GM18499 (cell line): ENCODE measurements at regions not wholly inside any gene's neighbourhood (a gene's known extent, or its start where the extent isn't known, plus 50 kb on each side); places are given as distances from the start of the nearest gene placed in this dataset.
"Not testable (repeated sequence)": the region's sequence is repeated elsewhere in the genome, so short reads cannot be mapped to it uniquely, and the experiment has no call there.

Source experiments
- ATAC-seq: cut with Tn5 transposase; IDR thresholded peaks from one replicate; pipeline ENCODE4 v1.9.1; 2021; ENCODE audit warnings: moderate number of reproducible peaks; ENCODE audit not compliant: insufficient read depth, unreplicated experiment

DNA sequence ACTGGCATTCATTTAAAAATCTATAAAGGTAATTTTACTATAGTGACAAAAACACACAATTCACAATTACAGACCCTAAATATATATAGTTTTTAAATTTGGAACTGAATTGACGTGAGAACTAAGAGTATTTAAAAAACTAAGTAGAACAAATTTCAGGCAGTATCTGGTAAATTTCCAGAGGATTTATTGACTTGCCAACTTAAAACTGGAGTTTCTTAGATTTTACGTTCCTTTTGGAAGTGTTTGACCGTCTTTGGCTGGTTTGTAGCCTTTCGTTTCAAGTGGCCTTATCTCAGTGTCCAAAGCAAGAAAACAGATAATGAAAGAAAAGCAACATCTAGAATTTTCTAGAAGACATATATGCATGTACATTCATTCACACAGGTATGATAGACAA, 234.4 kb upstream of the VLDLR start:
- ATAC-seq, result no peak

DNA sequence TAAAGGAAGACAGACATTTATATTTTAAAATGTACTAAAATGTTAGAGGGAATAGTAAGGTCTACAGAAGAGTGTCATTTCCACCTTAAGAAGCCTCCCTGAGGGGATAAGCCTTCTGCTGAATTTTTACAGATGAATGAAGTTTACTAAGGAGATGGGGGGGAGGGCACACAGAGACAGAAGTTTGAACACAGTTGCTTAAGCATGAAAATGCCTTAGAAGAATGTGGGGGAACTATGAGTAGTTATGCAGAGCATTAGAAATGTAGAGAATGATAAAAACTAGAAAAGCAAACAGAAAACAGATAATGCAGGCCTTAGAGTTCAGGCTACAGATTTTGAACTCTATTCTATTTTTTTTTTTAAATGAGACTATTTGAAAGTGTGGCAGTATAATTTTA, 232.2 kb upstream of the VLDLR start:
- no peak for ATAC-seq

DNA sequence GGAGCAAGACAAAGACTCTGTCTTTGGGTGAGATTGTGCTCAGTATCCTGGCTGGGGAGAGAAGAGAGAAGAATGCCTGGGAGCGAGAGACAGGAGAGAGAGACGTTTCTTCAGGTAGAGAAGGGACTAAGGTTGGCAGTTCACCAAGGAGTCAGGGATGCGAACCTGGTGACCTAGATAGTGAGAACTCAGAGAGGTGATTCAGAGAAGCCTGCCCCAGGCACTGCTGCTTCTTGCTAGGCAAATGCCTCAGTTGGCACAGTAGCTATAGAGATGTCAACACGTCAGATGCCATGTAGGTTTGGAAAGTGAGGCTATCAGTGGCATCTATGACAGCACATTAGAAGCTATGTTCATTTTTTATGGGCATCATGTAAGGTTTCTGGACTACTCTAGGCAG, 231.6 kb upstream of the VLDLR start:
- no peak for ATAC-seq

DNA sequence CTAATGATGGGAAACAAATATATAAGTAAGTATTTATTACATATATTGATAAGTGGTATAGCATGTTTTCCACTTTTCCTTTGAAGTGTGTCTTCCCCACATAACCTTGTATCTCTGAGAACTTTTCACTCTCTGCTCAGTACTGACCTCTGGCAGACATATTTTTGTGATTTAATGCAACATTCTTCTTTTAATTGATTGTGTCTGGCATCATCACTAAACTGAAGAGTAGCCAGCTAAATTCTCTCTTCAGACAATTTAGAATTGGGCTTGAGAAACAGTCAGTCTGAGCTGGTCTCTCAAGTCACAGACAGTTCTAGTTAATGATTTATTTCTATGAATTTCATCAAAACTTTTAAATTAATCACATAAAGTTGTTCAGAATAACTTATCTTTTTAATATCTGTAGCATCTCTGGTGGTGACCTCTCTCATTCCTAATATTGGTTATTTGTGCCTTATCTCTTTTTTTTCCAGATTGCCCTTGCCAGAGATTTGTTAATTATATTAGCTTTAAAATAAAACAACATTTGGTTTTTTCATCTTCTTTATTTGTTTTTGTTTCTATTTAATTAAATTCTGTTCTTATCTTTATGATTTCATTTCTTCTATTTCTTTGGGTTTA, 230.0 kb upstream of the VLDLR start:
- not testable (repeated sequence) for ATAC-seq

DNA sequence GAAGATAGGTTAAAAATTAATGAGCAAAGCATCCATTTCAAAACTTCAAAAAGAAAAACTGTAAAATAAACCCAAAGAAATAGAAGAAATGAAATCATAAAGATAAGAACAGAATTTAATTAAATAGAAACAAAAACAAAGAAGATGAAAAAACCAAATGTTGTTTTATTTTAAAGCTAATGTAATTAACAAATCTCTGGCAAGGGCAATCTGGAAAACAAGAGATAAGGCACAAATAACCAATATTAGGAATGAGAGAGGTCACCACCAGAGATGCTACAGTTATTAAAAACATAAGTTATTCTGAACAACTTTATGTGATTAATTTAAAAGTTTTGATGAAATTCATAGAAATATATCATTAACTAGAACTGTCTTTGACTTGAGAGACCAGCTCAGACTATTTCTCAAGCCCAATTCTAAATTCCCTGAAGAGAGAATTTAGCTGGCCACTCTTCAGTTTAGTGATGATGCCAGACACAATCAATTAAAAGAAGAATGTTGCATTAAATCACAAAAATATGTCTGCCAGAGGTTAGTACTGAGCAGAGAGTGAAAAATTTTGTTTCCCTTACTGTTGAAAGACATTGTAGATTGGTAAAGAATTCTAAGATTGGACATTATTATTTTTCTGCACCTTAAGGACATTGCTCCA, 227.4 kb upstream of the VLDLR start:
- ATAC-seq, result not testable (repeated sequence)

DNA sequence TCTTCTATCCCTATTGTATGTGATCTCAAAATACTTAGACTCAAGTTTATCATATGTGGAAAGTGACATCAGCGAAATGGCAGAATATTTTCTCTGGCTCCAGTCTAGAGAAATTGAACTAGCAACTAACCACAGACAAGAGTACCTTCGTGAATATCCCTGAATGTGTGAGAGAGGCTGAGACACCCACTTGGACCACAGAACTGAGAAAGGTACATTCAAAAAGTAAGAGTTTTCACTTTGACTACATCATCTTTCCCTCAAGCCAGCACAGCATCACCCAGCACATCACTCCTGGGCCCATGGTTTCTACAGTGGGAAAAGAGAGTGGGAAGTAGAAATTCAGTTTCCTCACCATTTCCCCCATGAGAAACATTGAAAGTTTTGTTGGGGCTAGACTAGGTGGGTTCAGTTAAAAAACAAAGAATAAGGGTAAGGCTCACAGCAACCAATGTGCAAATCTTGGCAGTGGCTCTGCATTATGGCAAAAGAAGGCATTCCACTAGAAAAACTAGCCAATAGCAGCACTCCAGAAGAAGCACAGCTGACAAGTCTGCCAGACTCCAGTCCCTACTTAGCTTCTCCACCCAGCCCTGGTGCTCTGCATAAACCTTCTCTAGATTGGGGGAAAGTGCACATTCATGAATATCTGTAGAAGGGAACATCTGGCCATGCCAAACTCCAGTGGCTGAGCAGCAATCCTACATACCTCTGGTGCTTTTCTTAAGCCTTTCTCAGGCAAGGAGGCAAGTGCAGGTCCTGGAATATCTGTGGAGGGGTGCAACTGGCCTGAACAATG, 225.6 kb upstream of the VLDLR start:
- ATAC-seq, result no peak

DNA sequence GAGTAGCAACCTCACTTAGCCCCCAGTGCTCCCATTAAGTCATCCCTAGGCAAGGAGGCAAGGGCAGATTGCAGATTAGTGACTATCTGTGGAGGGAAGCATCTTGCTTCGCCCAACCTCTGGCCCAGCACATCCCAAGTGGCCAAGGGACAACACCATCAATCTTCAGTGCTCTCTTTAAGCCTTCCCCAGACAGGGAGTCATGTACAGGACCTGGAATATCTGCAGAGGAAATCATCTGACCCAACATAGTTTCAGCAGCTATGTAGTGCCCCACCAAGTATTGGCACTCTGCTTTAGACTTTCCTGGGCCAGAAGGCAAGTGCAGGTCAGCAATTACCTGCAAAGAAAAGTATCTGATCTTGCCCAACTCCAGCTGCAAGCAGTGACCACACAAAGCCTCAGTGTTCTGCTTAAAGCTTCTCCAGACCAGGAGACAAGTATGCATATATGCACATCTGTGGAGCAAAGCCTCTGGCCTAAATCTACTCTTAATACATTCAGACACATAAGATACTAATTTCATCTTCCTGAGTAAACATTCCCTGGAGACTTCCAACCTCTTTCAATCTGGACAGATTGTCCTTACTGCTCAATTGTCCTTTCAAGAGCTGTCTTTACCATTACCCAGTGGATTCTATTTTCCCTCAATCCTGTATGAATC, 224.8 kb upstream of the VLDLR start:
- ATAC-seq, result no peak

DNA sequence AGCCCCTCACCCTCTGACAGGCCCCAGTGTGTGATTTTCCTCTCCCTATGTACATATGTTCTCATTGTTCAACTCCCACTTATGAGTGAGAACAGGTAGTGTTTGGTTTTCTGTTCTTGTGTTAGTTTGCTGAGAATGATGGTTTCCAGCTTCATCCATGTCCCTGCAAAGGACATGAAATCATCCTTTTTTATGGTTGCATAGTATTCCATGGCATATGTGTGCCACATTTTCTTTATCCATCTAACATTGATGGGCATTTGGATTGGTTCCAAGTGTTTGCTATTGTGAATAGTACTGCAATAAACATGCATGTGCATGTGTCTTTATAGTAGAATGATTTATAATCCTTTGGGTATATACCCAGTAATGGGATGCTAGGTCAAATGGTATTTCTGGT, 223.7 kb upstream of the VLDLR start:
- ATAC-seq, result not testable (repeated sequence)

DNA sequence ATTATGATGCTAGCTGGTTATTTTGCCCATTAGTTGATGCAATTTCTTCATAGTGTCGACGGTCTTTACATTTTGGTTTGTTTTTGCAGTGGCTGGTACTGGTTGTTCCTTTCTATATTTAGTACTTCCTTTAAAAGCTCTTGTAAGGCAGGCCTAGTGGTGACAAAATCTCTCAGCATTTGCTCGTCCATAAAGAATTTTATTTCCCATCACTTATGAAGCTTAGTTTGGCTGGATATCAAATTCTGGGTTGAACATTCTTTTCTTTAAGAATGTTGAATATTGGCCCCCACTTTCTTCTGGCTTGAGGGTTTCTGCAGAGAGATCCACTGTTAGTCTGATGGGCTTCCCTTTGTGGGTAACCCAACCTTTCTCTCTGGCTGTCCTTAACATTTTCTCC, 219.8 kb upstream of the VLDLR start:
- ATAC-seq, result not testable (repeated sequence)

DNA sequence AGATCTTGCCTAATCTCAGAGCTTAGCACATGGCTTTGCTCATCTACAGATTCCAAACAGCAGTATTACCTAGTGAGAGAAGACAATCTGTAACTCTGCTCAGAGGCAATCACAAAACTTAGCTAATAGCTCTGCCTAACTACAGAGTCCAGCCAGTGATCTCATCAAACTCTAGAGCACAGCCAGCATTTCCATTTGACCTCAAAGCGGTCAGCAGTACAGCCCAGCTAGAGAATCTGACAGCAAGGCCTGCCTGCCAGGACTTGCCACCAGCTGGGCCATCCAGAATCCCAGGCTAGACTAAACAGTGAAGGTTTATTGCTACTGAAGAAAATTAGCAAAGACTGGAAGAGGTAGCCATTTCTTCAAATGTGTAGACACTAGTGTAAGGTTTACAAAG, 217.9 kb upstream of the VLDLR start:
- no peak for ATAC-seq

DNA sequence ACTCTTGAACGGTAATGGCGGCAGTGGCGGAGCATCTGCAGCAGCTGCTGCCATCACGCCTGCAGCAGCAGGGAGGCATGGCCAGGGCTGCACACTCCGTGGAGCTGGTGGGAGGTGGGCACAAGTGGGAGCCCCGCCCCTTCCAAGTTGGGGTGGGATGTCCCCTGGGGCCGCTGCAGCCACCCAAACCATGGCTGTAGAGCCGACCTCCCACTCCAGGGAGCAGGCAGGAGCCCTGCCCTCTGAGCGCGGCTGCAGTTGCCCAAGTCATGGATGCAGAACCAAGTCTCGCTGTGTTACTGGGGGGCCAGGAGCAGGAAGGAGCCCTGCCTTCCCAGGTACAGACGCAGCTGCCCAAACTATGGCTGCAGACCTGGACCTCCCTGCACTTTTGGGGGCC, 215.3 kb upstream of the VLDLR start:
- no peak for ATAC-seq

DNA sequence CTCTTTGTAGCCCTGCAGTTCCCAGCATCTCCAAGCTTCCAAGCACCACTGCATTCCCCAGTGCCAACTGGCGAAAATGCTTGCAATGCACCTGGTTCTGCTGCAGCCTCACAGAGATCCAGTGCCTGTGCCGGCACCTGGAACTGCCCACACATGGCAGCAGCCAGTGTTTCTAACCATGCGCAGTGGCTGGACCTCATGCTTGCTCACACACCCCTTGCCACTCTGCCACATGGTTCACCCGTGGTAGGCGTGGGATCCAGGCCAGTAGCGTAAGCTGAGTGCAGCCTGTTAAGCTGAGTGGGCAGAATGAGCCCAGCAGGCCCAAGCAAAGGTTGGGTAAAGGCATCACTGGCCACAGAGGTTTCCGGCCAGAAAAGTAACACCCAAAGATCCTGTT, 214.1 kb upstream of the VLDLR start:
- no peak for ATAC-seq

DNA sequence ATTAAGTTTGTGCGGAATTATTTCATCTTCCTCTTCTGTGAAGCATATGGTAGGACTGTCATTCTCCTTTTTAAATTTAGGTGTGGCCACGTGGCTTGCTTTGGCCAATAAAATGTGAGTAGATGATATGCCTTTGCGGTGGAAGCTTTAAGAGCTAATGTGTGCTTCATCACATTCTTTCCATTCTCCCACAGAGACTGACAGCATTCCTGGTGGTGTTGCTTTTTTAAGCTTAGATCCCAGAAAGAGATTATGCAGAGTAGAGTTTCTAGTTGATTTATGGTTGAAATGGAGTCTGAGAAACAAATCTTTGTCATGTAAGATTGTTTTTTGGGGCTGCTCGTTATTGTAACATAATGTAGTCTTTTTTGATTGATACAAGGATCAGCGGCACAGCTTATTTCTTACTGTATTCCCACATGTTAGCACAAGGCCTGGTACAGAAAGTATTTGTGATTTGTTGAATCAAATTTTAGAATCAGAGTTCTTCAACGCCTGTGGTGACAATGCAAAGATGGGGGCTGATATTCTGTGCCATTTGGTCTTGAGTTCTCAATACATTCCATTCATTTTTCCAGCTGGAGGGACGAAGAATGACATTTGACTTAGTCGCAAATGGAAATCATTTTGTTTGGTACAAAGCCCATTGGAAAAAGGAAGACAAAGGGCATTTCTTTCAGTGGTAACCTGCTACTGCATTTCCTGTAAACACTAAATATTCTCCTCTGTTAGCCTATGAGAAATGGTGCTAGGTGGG, 209.9 kb upstream of the VLDLR start:
- no peak for ATAC-seq

DNA sequence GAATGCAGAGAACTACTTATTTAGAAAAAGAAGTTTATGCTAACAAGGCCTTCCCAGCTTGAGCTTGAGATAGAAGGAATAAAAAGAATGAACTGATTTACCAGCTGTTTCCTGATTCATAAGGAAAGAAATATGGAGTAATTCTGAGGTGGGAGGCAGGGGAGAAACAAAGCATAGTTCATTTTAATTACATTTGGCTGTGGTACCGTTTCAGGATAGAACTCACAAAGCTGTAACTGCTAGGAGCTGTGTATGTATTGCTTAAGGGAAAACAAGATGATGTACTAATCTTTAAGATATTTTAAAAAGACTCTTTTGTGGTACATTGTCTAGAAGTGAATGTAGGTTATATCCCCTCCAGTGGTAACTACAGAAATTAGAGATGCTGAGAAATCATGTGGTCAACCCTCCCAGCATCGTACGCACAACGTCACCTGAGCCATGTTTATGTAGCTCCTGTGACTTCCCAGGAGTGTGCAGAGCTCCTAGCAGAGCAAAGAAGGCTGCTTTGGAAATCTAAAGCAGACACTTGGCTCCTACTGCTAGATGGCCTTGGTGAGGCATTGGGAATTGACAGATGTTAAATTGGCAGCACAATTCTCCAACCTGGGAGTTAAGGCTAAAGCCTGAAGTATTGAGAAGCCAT, 208.3 kb upstream of the VLDLR start:
- ATAC-seq, result no peak

DNA sequence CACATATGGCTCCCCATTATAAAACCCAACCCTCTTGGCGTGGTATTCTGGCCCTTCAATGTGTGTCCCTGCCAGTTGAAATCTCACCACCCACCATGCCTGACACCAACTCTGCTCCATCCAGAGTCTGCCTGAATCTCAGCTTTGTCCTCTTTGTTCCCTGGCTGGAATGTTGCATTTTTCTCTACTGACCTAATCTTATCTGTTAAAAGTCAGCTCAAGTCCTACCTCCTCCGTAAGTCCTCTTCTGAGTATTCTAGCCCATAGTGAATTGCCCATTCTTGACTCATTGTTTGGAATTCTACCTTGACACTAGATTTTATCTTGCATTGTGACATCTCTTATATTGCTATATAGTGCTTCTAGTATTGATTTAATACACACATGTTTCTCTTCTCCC, 207.1 kb upstream of the VLDLR start:
- no peak for ATAC-seq

DNA sequence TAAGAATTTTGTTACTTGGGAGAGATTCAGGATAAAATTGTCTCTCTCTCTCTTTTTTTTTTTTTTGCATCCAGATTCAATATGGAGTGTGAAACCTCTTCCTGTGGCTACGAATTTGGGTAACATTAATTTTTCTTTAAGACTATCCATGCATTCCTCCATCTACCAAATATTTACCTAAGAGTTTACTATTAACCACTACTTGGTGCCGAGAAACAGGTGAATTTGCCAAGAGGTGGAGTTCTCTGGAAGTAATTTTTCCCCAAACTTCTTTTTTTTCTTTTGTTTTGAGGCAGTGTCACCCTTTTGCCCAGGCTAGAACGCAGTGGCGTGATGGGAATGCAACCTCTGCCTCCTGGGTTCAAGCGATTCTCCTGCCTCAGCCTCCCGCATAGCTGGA, 206.3 kb upstream of the VLDLR start:
- no peak for ATAC-seq

DNA sequence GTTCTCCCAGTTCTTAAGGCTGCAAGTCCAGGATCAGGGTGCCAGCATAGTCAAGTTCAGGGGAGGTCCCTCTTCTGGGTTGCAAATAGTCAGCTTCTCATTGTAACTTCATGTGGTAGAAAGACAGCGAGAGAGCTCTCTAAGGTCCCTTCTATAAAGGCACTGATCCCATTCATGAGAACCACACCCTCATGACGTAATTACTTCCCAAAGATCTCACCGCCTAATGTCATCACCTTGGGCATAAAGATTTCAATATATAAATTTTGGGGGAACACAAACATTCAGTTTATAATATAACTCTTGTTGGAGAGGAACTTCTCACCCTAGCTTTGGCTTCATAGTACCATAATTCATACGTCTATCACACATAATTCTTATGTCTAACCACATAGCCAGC, 203.9 kb upstream of the VLDLR start:
- ATAC-seq, result no peak

DNA sequence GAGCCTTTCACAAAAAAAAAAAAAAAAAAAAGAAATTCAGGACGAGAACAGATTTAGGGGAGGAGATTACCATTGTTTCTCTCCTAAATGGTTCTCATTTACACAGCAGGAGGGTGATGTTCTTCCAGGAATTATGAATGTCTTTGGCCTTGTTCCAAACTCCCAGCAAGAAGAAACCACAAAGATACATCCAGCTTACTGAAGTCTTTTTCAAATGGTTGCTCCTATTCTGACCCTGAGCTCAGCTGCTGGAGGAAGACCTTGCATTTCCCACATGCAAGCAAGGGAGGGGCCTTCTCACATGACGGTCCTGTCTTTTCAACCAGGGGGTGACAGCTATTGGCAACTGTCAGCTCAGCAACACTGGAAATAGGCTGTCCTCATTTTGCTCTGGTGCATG, 203.0 kb upstream of the VLDLR start:
- ATAC-seq, result no peak

DNA sequence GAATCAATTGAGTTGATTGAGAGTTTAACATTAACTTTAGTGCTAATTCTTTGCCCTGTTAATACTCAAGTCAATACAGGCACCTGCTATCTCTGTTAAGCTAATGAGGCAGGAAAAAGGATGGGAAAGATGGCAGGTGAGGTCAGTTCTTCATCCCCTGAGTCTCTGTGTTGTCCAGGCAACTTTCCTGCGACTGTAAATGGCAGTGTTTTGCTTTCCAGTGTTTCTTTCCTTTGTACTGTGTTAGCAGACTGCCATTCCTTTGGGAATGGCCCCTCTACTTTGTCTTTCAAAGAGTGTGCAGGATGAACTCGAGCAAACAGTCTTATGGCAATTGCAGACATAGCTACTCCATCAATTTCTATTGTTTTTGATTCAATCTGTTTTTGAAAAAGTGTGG, 202.2 kb upstream of the VLDLR start:
- ATAC-seq, result no peak

DNA sequence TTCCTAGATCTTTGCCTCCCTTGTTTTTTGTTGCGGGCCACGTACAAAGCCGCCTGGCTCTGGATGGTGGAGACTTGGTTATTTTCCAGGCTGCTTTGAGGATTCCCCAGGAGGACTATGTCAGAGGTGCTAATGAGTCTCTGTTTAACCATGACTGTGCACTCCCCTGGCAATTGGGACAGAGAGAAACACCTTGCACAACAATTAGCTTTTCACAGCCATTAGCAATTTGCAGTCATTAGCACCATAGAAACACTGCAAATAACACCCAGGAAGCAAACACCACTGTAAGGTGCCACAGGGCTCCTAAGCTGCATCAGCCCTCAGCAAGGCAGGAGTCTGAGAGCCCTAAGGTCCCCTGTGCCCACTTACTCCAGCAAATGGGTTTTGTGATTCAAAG, 201.0 kb upstream of the VLDLR start:
- ATAC-seq, result no peak
